GM12878 (cell line): ENCODE measurements at regions not wholly inside any gene's neighbourhood (a gene's known extent, or its start where the extent isn't known, plus 50 kb on each side); places are given as distances from the start of the nearest gene placed in this dataset.

Experiments
- ATAC-seq: fragments of 200-7000 bp; cut with Tn5 transposase; 3 replicates; pipeline ENCODE4 v1.9.1; 2020; ENCODE audit warnings: mild to moderate bottlenecking, moderate library complexity
- BruUV-seq: library from RNA; stranded (reverse); fragments of 400-500 nt; replicated peaks from 2 replicates; lab custom pipeline; 2021; lab: Mats Ljungman, UMichigan
- CTCF ChIA-PET: fragments of 300-600 bp; sonication (Branson Sonifier 250); formaldehyde crosslinking; extraction: SDS; loops from one replicate; lab custom pipeline; 2021; ENCODE audit warnings: inconsistent platforms; lab: Yijun Ruan, JAX
- POLR2A ChIA-PET: fragments of 350-600 bp; formaldehyde crosslinking; extraction: SDS; loops from one replicate; lab custom pipeline; 2021; ENCODE audit warnings: inconsistent platforms; lab: Charles Lee
- RAD21 ChIA-PET: fragments of 300-600 bp; sonication (Branson Sonifier 250); formaldehyde crosslinking; loops from one replicate; lab custom pipeline; 2023; ENCODE audit warnings: antibody characterized with exemption; ENCODE audit not compliant: unreplicated experiment; lab: Charles Lee
- SMC1A ChIA-PET: fragments of 300-600 bp; sonication (Branson Sonifier 250); formaldehyde crosslinking; loops from one replicate; lab custom pipeline; 2023; ENCODE audit not compliant: unreplicated experiment, uncharacterized antibody; lab: Charles Lee
- DNase-seq: peaks from one replicate; pipeline ENCODE4 v3.0.0-alpha.2; 2011; ENCODE audit warnings: low read depth, low spot score
- FAIRE-seq: peaks from 3 replicates; lab custom pipeline; 2011; peaks lifted over from hg19 to GRCh38; lab: Jason Lieb, UNC
- H2AFZ ChIP-seq: 2 replicates; pipeline ENCODE4 v1.6.0; 2011; ENCODE audit warnings: low read depth, low read length, control low read depth; ENCODE audit not compliant: control insufficient read depth
- H3K27ac ChIP-seq: 2 replicates; pipeline ENCODE4 v1.5.1; 2011; ENCODE audit warnings: control low read depth; ENCODE audit not compliant: control insufficient read depth, insufficient read depth
- H3K27me3 ChIP-seq, 2 experiments: replicated peaks in 1 of 2; 2 replicates each; pipeline versions ENCODE4 v1.6.0 to v1.6.1; 2011; ENCODE audit warnings: low read length in 1 of 2; ENCODE audit not compliant: control insufficient read depth in 2 of 2, insufficient read depth in 2 of 2
- H3K36me3 ChIP-seq, 2 experiments: 2 replicates each; pipeline ENCODE4 v1.5.1; 2011; ENCODE audit warnings: low read length in 1 of 2; ENCODE audit not compliant: control insufficient read depth in 2 of 2, insufficient read depth in 2 of 2
- H3K4me1 ChIP-seq: 2 replicates; pipeline ENCODE4 v1.6.1; 2011; ENCODE audit warnings: mild to moderate bottlenecking, low read length, moderate library complexity, mixed read lengths; ENCODE audit not compliant: control insufficient read depth, insufficient read depth
- H3K4me2 ChIP-seq: 2 replicates; pipeline ENCODE4 v1.6.0; 2011; ENCODE audit warnings: control low read depth; ENCODE audit not compliant: control insufficient read depth, insufficient read depth
- H3K4me3 ChIP-seq: fragments of 200-600 bp; sonication (generic); 2 replicates; pipeline ENCODE4 v1.5.1; 2016
- H3K79me2 ChIP-seq: 2 replicates; pipeline ENCODE4 v1.6.0; 2011; ENCODE audit warnings: low read length; ENCODE audit not compliant: control insufficient read depth, insufficient read depth
- H3K9ac ChIP-seq: 2 replicates; pipeline ENCODE4 v1.8.0; 2011; ENCODE audit warnings: low read length, control low read depth, mixed read lengths; ENCODE audit not compliant: control insufficient read depth, insufficient read depth
- H3K9me3 ChIP-seq: replicated peaks from 3 replicates; pipeline ENCODE4 v1.5.1; 2011; ENCODE audit warnings: mild to moderate bottlenecking, low read length; ENCODE audit not compliant: control insufficient read depth, insufficient read depth
- H4K20me1 ChIP-seq: 2 replicates; pipeline ENCODE4 v1.6.0; 2011; ENCODE audit not compliant: control insufficient read depth, insufficient read depth
- BHLHE40 ChIP-seq, 2 experiments: fragments of 450-650 bp in 1 of 2; IDR thresholded peaks; 2 replicates each; pipeline ENCODE4 v1.6.1; 2011 to 2017; ENCODE audit warnings: low read depth in 2 of 2, borderline replicate concordance in 1 of 2, improper control_type of control experiment in 1 of 2, low read length in 1 of 2, mild to moderate bottlenecking in 1 of 2
- BRCA1 ChIP-seq: IDR thresholded peaks from 2 replicates; pipeline ENCODE4 v1.6.1; 2011; ENCODE audit warnings: low read depth, low read length, improper control_type of control experiment
- CBFB ChIP-seq: IDR thresholded peaks from 2 replicates; pipeline ENCODE4 v1.6.1; 2016; ENCODE audit warnings: antibody characterized with exemption, low read depth
- CBX3 ChIP-seq: fragments of 200-600 bp; sonication (generic); IDR thresholded peaks from 2 replicates; pipeline ENCODE4 v1.6.1; 2016; ENCODE audit warnings: low read depth, borderline replicate concordance
- ETV6 ChIP-seq, 2 experiments: fragments of 450-650 bp in 1 of 2; IDR thresholded peaks in 1 of 2; conservative IDR thresholded peaks in 1 of 2; 2 replicates each; pipeline ENCODE4 v1.6.1; 2014; ENCODE audit warnings: antibody characterized with exemption in 1 of 2, borderline replicate concordance in 1 of 2, low read depth in 1 of 2, mild to moderate bottlenecking in 1 of 2, moderate library complexity in 1 of 2
- GATAD2B ChIP-seq: fragments of 450-650 bp; conservative IDR thresholded peaks from 2 replicates; pipeline ENCODE4 v1.6.1; 2017; ENCODE audit warnings: low read depth, mild to moderate bottlenecking, moderate library complexity
- JUND ChIP-seq: IDR thresholded peaks from 2 replicates; pipeline ENCODE4 v1.6.1; 2012; ENCODE audit warnings: low read depth, mild to moderate bottlenecking, low read length, improper control_type of control experiment, moderate library complexity
- KDM1A ChIP-seq: fragments of 200-600 bp; sonication (generic); IDR thresholded peaks from 2 replicates; pipeline ENCODE4 v1.6.1; 2016; ENCODE audit warnings: borderline replicate concordance
- NBN ChIP-seq: fragments of 450-650 bp; IDR thresholded peaks from 2 replicates; pipeline ENCODE4 v1.6.1; 2016
- NFYA ChIP-seq: IDR thresholded peaks from 2 replicates; pipeline ENCODE4 v1.6.1; 2011; ENCODE audit warnings: low read depth, mild to moderate bottlenecking, low read length, improper control_type of control experiment, borderline replicate concordance
- NRF1 ChIP-seq: conservative IDR thresholded peaks from 2 replicates; pipeline ENCODE4 v1.6.1; 2011; ENCODE audit warnings: mild to moderate bottlenecking, low read depth, low read length, improper control_type of control experiment
- RAD21 ChIP-seq: IDR thresholded peaks from 2 replicates; pipeline ENCODE4 v1.6.1; 2011; ENCODE audit warnings: mild to moderate bottlenecking, low read depth, low read length, moderate library complexity; ENCODE audit not compliant: insufficient read depth
- STAT1 ChIP-seq: fragments of 450-650 bp; conservative IDR thresholded peaks from 2 replicates; pipeline ENCODE4 v1.6.1; 2014; ENCODE audit warnings: antibody characterized with exemption, mild to moderate bottlenecking
- TAF1 ChIP-seq: IDR thresholded peaks from 2 replicates; pipeline ENCODE4 v1.6.1; 2011; ENCODE audit warnings: mild to moderate bottlenecking, low read depth, low read length, borderline replicate concordance
- YBX1 ChIP-seq: fragments of 450-650 bp; IDR thresholded peaks from 2 replicates; pipeline ENCODE4 v1.6.1; 2016; ENCODE audit warnings: antibody characterized with exemption
- WGBS: methylation state at CpG from one replicate; pipeline ENCODE4 v1.1.6; 2016; ENCODE audit warnings: low lambda C conversion rate; ENCODE audit not compliant: insufficient replicate concordance, insufficient coverage; ENCODE audit errors: missing lambda C conversion rate; 5-methylcytosine and 5-hydroxymethylcytosine counted together
- in situ Hi-C: fragments of 300-500 bp; cut with MboI; formaldehyde crosslinking; loops from 9 replicates; pipeline ENCODE4 v1.14.3; 2018; ENCODE audit warnings: mixed read lengths
- intact Hi-C: fragments of 100-400 bp; cut with micrococcal nuclease; formaldehyde crosslinking; loops from one replicate; pipeline ENCODE4 v1.14.2; 2022; ENCODE audit not compliant: unreplicated experiment

DNA sequence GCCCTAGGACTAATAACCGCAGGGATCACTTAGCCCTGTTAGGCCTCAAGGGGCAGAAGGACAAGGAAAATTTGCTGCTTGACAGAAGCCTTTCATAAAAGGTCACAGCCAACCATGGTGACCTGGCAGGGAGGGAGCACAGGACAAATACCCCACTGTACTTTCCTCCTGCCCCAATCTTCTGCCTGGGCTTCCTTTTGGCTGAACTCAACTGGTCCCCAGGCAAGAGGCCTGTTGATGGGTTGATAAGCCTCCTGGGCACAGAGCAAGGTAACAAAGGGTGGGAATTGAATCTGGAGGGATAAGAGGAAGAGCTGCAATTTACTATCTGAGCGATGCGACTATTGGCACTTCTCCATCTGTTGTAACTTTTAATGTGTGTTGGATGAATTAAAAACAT is 392.9 kb downstream of the RASEF start:
- 75% methylated on average over 3 of the region's 3 CpGs for WGBS
- no peaks in the 10 kb centered on the region for H3K27me3 ChIP-seq
- H3K36me3 ChIP-seq, result no peaks in the 10 kb centered on the region
- ChIA-PET SMC1A (no interaction called here), CTCF (no interaction called here), RAD21 (no interaction called here)
- no peak overlapping the region for H3K4me2 ChIP-seq
- no peak overlapping the region for H3K9ac ChIP-seq
- no peak overlapping the region for H3K4me3 ChIP-seq
- no TSS peak for BruUV-seq
- no peak for DNase-seq
- H4K20me1 ChIP-seq, result no peaks in the 10 kb centered on the region
- no peak overlapping the region for H2AFZ ChIP-seq
- H3K79me2 ChIP-seq, result no peaks in the 10 kb centered on the region
- ATAC-seq, result no peak
- H3K27ac ChIP-seq, result no peak overlapping the region
- TF ChIP-seq GATAD2B (no peak), CBX3 (no peak), CBFB (no peak), NBN (no peak), NFYA (no peak), NRF1 (no peak), KDM1A (no peak), YBX1 (no peak), RAD21 (no peak), TAF1 (no peak), ETV6 (conservative IDR thresholded peaks at IDR 0.05 in 1 of 2, IDR thresholded peaks at IDR 0.05 in 1 of 2; ENCODE audit: borderline replicate concordance in 1 of 2, low read depth in 1 of 2) (no peak), STAT1 (no peak), BRCA1 (no peak), BHLHE40 (IDR thresholded peaks at IDR 0.05; ENCODE audit: borderline replicate concordance in 1 of 2, low read depth in 2 of 2, low read length in 1 of 2) (no peak), JUND (no peak)
- TF ChIP-seq, all 136 proteins: peak for 0
- intact Hi-C loops (no loop called here), in situ Hi-C loops (no loop called here)
- FAIRE-seq, result no peak
- Histone ChIP-seq H3K9me3 (no peaks in the 10 kb centered on the region), H3K4me1 (no peaks in the 10 kb centered on the region)
- POLR2A ChIA-PET, result no interaction called here
